ENCODE measurements at regions not wholly inside any gene's neighbourhood (a gene's known extent, or its start where the extent isn't known, plus 50 kb on each side); places are given as distances from the start of the nearest gene placed in this dataset.

DNA sequence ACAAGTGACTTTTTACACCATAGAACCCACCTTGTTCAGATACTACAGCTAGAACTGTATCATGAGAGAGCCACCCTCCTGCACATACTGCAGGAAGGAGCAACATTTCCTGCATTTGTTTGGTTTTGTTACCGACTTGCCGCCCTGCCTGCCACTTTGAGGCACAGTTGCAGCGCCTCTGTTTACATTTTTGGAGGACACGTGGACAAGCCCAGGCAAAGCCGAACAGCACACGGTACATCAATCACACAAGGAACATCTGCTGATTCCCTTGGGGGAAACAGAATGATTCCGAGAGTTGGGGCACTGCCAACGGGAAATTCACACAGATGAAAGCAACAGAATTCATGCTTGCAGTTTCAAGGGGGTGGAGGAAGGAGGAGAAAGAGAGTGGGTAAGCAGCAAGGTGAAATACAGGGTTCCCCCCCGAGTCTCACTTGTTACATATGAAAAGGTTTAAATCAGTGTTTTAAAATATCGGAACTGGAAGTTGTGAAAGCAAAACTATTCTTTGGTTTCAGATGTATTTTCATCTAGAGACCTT, 110.7 kb downstream of the BTG1 start:
- DNase-seq (ENCODE audit: low read depth in 2 of 2, low spot score in 1 of 2): peak in 1 of 2 donors; percentile 7

GRCh38 chr12:92034083-92034482, 111.6 kb downstream of the BTG1 start:
- no peak for DNase-seq (ENCODE audit: low read depth in 2 of 2, low spot score in 1 of 2)

- DNase-seq (ENCODE audit: low read depth in 2 of 2, low spot score in 1 of 2): no peak
Measured at GRCh38 chr12:92032965-92033364, 112.7 kb downstream of the BTG1 start.

DNA sequence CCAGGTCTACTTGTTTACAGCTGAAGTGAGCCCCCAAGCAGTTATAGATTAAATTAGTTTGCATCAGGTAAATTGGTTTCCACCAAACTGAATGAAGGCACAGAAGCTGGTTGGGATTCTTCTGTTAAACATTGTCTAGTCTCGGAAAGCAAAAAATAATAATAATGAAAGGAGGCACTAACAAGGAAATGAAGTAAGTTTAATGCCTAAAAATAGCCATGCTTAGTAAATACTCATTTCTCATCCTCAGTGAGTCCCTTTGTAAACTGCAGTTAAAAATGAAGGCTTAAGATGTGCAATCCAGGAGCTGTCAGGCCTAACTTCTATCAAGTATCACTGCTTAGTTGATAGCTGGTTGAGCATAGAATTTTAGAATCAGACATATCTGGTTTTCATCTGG, 113.5 kb downstream of the BTG1 start:
- no peak for DNase-seq (ENCODE audit: low read depth in 2 of 2, low spot score in 1 of 2)

GRCh38 chr12:92030618-92031017, 115.0 kb downstream of the BTG1 start:
- peak; percentile 3 to 17 for DNase-seq (ENCODE audit: low read depth in 2 of 2, low spot score in 1 of 2)

GRCh38 chr12:92029902-92030586, 115.6 kb downstream of the BTG1 start:
- no peak for DNase-seq (ENCODE audit: low read depth in 2 of 2, low spot score in 1 of 2)

- DNase-seq (ENCODE audit: low read depth in 2 of 2, low spot score in 1 of 2): no peak
Measured at GRCh38 chr12:92029136-92029535, 116.5 kb downstream of the BTG1 start.

DNA sequence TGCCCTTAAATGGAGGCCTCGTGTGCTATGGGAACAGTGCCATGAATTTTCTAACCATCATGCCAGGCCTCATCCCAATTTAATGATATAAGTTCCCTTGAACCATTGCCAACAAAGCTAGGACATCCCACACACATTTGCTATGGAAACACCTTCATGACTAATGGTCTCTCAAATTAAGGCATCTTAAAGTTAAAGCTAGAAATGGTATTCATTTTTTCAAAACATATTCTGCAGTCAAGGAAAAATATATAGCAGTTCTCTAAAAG, 117.3 kb downstream of the BTG1 start:
- DNase-seq (ENCODE audit: low read depth in 2 of 2, low spot score in 1 of 2): no peak

- DNase-seq (ENCODE audit: low read depth in 2 of 2, low spot score in 1 of 2): no peak
Measured at GRCh38 chr12:92027701-92028440, 117.8 kb downstream of the BTG1 start.

- DNase-seq (ENCODE audit: low read depth in 2 of 2, low spot score in 1 of 2): no peak
Measured at GRCh38 chr12:92027243-92027642, 118.4 kb downstream of the BTG1 start.

GRCh38 chr12:92025462-92026207, 120.0 kb downstream of the BTG1 start:
- DNase-seq (ENCODE audit: low read depth in 2 of 2, low spot score in 1 of 2): no peak

DNA sequence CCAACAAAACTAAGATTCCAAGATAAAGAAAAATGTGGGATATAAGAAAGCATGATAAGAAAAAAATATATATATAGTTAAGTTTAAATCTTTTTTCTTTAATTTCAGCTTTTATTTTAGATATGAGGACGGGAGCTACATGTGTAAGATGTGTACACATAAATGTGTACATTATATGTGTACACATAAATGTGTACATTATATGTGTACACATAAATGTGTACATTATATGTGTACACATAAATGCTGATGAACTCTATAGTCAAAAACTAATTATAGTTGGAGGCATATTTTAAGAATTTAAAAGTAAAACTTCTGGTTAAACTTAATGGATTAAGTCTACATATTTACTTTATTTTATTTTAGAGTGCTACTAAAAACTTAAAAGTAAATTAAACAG, 123.6 kb downstream of the BTG1 start:
- no peak for DNase-seq (ENCODE audit: low read depth in 2 of 2, low spot score in 1 of 2)

DNA sequence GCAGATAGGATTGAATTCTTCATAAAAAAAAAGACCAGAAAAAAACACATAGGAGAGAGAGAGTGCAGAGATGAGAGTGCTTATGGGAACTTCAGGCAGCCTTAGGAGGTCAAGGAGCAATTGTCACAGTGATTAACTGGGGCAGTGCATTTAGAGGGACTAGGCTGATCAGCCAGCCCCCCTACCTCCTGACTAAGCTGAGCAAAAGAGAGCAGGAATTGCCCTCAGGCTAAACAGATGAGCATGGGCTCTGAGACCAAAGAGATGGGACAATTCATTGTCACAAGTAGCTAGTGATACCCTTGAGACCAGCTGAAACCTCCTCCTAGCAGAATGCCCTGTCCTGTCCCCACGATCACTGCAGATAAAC, 124.0 kb downstream of the BTG1 start:
- DNase-seq (ENCODE audit: low read depth in 2 of 2, low spot score in 1 of 2): no peak

DNA sequence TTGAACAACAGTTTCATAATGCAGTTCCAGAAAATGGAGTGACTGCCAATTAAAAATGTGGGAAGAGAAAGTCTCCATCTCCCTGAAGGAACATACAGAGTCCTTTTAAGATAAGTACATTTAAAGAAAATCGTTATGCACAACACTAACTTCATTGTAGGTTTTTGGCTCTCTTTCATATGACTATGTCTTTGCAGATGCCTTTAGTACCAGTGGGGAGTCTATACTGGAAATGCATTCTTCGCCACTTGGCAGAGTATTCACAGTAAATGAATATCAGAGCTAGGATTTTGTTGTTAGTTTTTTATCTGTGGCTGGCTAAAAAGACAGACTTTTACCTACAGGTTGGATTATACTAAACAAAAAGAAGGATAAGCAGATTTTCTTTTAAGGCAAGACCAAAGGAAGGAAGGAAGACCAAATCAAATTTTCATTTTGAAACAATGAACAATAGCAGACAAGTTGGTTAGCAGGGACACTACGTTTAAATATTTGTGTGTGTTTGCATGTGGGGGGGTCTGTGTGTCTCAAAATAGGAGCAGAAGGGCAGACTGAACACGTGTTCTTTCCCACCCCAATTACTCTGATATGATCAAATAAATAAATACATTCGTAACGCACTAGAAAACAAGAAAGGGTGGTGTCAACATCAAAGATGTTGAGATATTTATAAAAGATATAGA, 124.5 kb downstream of the BTG1 start:
- DNase-seq (ENCODE audit: low read depth in 2 of 2, low spot score in 1 of 2): no peak

- DNase-seq (ENCODE audit: low read depth in 2 of 2, low spot score in 1 of 2): no peak
Measured at GRCh38 chr12:92019491-92020277, 126.0 kb downstream of the BTG1 start.

DNA sequence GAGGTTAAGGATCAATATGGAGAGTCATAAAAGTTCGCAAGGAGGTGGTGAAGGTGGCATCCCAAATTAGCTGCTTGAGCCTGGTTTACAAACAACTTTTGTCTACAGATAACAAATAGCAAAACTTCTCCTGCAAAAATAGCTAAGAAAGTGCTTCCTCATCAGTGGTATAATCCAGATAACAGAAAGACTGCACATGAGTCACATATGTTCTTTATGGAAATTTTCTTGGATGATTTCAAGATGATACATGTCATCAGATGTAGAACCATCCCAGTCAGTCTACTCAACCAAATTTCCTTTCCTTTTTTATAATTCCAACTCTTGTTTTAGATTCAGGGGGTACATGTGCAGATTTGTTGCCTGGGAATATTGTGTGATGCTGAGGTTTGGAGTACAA, 133.0 kb downstream of the BTG1 start:
- DNase-seq (ENCODE audit: low read depth in 2 of 2, low spot score in 1 of 2): no peak

DNA sequence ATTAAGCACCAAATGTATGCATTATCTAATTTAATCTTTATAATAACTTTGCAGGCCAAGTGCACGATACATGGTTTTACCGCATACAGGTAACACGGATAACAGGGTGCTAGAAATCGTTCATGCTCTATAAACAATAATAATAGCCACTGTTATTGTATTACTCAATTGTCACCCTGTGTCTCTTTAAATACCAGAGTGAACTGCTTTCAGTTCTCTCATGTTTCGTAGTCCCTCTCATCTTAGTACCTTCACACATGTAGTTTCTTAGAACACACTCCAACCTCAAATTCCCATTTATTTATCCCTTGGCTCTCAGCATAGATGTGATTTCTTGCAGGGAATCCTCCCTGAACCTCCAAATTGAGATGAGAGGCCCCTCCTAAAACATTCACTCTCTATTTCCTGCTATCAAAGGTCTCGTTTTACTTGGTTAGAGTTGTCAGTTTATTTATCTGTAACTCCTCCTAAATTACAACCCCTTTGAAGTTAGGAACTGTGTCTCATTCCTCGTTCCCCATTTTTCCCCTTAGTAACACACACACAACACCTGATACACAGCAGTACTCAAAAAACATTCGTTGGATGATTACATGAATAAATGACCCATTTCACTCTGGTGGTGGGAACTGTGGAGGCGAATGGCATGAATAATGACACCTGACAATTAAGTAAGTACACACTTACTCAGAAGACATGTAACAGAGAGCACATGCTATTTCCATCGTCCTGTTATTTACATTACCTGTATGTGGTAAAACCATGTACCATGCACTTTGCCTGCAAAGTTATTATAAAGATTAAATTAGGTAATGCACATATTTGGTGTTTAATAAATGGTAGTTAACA, 134.6 kb downstream of the BTG1 start:
- no peak for DNase-seq (ENCODE audit: low read depth in 2 of 2, low spot score in 1 of 2)

DNA sequence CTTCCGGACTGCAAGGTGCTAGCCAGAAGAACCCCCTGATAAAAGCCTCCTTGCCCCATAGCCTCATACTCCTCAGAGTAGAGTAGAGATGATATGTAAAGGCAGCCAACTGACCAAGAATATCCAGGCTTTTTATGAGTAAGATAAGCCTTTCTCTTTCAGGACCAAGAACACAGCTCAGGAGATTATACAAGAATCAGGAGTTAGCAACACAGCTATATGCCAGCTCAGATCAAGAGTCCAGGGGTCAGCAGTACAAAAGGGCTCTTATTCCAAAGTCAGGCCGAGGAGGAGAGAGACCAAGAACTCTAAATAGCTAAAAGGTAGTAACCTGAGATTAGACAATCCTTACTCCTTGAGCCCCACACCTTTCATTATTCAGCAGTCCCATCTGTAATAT, 135.3 kb downstream of the BTG1 start:
- no peak for DNase-seq (ENCODE audit: low read depth in 2 of 2, low spot score in 1 of 2)

DNA sequence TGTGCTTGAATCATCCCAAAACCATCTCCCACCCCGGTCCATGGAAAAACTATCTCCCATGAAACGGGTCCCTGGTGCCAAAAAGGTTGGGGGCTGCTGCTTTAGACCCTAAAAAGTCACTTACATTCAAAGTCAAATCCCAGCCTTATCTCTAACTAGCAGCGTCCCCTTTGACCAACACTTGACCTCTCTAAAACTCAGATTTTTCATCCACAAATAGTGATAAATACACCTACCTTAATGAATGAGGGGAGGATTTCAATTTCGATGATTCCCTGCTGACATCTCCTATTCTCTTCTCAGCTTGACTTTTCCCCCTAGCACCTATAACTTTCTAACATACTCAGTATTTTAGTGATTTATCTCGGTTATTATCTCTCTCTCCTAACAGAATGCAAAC, 137.3 kb downstream of the BTG1 start:
- no peak for DNase-seq (ENCODE audit: low read depth in 2 of 2, low spot score in 1 of 2)

DNA sequence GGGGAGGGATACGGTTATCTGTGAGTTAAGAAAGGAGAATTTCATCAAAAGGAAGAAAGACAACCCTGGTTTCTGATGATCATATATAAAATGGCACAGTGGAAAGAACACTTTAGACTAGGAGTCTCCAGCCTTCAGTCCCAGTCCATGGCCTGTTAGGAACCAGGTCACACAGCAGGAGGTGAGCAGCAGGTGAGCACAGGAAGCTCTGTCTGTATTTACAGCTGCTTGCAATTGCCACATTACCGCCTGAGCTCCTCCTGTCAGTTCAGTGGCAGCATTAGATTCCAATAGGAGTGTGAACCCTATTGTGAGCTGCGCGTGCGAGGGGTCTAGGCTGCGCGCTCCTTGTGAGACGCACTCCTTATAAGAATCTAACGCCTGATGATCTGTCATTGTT, 137.9 kb downstream of the BTG1 start:
- DNase-seq (ENCODE audit: low read depth in 2 of 2, low spot score in 1 of 2): no peak
